BE2C (cell line): ENCODE measurements at regions not wholly inside any gene's neighbourhood (a gene's known extent, or its start where the extent isn't known, plus 50 kb on each side); places are given as distances from the start of the nearest gene placed in this dataset.

ENCODE experiments used
- DNase-seq: peaks from one replicate; pipeline ENCODE4 v3.0.0-alpha.2; 2020
- H3K27me3 ChIP-seq: fragments of 250-450 bp; sonication (Bioruptor Pico); 2 replicates; pipeline ENCODE4 v1.5.1; 2020; ENCODE audit warnings: mild to moderate bottlenecking
- H3K36me3 ChIP-seq: fragments of 250-450 bp; sonication (Bioruptor Pico); 2 replicates; pipeline ENCODE4 v1.5.1; 2020; ENCODE audit warnings: mild to moderate bottlenecking
- H3K4me1 ChIP-seq: fragments of 250-450 bp; sonication (Bioruptor Pico); 2 replicates; pipeline ENCODE4 v1.5.1; 2020
- H3K4me3 ChIP-seq: 2 replicates; pipeline ENCODE4 v1.5.1; 2011; ENCODE audit warnings: low read depth, low read length
- H3K9me3 ChIP-seq: fragments of 250-450 bp; sonication (Bioruptor Pico); 2 replicates; pipeline ENCODE4 v1.5.1; 2020
- TF ChIP-seq, protein P1 (sequence below): IDR thresholded peaks from 2 replicates; pipeline ENCODE4 v1.5.1; 2012; ENCODE audit warnings: mild to moderate bottlenecking, low read depth, low read length

DNA sequence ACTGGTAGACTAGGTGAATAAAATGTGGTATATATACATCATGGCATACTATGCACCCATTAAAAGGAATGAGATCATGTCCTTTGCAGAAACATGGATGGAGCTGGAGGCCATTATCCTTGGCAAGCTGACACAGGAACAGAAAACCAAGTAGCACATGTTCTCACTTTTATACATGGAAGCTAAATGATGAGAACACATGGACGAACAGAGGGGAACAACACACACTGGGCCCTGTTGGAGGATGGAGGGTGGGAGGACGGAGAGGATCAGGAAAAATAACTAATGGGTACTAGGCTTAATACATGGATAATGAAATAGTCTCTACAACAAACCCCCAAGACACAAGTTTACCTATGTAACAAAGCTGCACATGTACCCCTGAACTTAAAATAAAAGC is 780.0 kb downstream of the DACH1 start:
- Histone ChIP-seq H3K9me3 (no peaks in the 10 kb centered on the region), H3K4me3 (no peak overlapping the region), H3K4me1 (peaks cover 7% of the 10 kb centered on the region), H3K36me3 (no peaks in the 10 kb centered on the region), H3K27me3 (no peaks in the 10 kb centered on the region)
- DNase-seq, result no peak
- TF ChIP-seq, protein P1, sequence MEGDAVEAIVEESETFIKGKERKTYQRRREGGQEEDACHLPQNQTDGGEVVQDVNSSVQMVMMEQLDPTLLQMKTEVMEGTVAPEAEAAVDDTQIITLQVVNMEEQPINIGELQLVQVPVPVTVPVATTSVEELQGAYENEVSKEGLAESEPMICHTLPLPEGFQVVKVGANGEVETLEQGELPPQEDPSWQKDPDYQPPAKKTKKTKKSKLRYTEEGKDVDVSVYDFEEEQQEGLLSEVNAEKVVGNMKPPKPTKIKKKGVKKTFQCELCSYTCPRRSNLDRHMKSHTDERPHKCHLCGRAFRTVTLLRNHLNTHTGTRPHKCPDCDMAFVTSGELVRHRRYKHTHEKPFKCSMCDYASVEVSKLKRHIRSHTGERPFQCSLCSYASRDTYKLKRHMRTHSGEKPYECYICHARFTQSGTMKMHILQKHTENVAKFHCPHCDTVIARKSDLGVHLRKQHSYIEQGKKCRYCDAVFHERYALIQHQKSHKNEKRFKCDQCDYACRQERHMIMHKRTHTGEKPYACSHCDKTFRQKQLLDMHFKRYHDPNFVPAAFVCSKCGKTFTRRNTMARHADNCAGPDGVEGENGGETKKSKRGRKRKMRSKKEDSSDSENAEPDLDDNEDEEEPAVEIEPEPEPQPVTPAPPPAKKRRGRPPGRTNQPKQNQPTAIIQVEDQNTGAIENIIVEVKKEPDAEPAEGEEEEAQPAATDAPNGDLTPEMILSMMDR, result no peak

DNA sequence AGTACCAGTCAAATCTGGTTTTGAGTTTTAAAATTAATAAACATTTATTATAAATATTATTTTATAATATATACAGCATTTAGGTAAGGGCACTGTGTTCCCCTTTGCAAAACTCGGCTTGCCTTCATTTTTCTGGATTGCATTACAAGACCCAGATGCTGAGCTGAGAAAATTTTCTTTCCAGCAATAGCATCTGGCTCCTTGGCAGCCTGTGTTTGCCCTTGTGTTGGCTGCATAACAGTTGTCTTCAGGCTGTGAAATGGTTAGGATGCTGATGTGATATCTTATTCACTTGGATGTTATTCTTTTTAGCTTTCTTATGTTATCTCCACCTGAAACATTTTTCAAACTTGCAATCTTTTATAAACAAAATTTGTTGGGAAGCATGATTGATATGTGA is 784.4 kb downstream of the DACH1 start:
- no peaks in the 10 kb centered on the region for H3K4me1 ChIP-seq
- no peak overlapping the region for H3K4me3 ChIP-seq
- DNase-seq, result no peak
- TF ChIP-seq, protein P1, result no peak
- H3K27me3 ChIP-seq, result no peaks in the 10 kb centered on the region
- H3K36me3 ChIP-seq, result no peaks in the 10 kb centered on the region
- H3K9me3 ChIP-seq, result no peaks in the 10 kb centered on the region

DNA sequence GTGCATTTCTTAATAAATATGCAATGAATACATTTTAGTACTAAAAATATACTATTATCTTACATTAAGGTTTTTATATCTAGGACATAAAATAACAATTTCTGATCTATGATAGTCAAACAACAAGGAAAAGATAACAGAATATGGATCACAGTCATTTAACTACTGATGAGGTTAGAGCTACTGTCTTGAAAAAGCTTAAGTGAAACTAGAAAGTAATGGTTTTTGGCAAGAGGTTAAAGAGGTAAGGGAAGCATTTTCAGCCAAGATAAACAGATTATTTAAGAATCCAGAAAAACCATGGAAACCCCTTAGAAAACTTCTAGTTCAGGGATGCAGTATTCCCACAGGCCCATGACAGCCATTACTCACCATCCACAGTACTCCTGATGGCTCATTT is 787.4 kb downstream of the DACH1 start:
- no peaks in the 10 kb centered on the region for H3K27me3 ChIP-seq
- no peaks in the 10 kb centered on the region for H3K4me1 ChIP-seq
- H3K9me3 ChIP-seq, result no peaks in the 10 kb centered on the region
- TF ChIP-seq, protein P1, result no peak
- no peak for DNase-seq
- no peak overlapping the region for H3K4me3 ChIP-seq
- no peaks in the 10 kb centered on the region for H3K36me3 ChIP-seq

DNA sequence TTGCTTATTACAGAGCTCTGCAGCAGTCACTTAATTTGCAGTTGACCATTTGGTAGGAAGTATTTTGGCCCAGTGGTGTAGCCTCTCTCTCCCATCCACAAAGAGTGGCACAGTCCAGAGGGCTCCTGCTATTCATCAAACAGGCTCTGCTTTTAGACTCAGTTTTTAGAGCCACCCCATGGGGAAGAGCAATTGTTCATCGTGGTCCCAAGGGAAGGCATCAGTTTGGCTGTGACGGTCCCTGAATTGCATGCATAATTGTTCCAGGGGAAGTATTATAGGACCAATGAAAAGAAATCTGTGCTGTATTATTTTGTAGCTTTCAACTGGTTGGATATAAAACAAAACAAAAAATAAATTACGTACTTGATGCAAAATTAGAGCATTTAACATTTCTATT is 799.0 kb downstream of the DACH1 start:
- no peaks in the 10 kb centered on the region; the same call in 1 of the 2 replicates for H3K9me3 ChIP-seq
- no peaks in the 10 kb centered on the region for H3K27me3 ChIP-seq
- TF ChIP-seq, protein P1, result no peak
- no peak for DNase-seq
- no peaks in the 10 kb centered on the region; the same call in 1 of the 2 replicates for H3K4me1 ChIP-seq
- H3K36me3 ChIP-seq, result no peaks in the 10 kb centered on the region
- no peak overlapping the region for H3K4me3 ChIP-seq

DNA sequence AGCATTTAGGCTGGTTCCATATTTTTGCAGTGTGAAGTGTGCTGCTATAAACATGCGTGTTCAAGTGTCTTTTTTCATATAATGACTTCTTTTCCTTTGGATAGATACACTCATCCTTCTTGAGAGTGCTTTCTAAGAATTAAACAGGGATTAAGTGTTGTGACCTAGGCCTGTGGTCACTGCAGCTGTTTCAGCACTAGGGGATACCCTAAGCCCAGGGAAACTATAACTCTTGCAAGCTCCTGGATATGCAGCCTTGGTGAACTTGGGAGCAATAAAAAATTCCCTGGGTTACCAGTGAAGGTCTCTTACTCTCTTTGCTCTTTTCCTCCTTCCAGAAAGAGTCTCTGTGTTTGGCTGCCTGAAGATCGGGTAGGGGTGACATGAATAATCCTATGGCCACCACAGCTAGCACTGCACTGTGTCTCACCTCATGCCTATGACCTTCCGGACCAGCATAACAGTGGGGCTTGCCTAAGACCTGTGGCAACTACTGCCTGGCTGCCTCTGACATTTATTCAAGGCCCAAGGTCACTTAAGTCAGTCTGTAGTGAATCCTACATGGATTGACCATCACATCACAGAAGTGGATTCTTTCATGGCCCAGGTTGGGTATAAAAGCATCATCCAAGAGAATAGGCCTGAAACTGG is 799.7 kb downstream of the DACH1 start:
- Histone ChIP-seq H3K4me1 (no peaks in the 10 kb centered on the region; the same call in 1 of the 2 replicates), H3K27me3 (no peaks in the 10 kb centered on the region), H3K36me3 (no peaks in the 10 kb centered on the region), H3K4me3 (no peak overlapping the region), H3K9me3 (no peaks in the 10 kb centered on the region; the same call in 1 of the 2 replicates)
- TF ChIP-seq, protein P1, result peak; percentile 78
- DNase-seq, result no peak

DNA sequence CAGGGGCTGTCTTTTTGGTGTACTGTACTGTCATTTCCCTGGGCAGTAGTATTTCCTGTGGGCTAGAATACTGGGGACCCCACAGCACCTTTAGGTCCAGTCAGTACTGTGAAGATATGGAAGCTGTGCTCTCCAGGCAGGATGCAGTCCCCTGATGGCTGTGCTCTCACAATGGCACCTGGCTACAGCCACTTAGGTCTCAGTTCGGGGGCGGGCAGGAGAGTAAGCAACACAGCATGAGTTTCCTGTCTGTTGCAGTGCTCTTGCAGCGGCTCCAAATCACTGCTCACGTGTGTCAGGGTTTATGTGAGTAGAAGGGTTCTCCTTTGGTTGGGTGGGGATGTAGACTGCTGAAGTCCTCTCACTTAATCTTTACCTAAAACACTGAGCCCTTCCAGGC is 810.4 kb downstream of the DACH1 start:
- Histone ChIP-seq H3K4me3 (no peak overlapping the region), H3K27me3 (no peaks in the 10 kb centered on the region), H3K36me3 (no peaks in the 10 kb centered on the region), H3K9me3 (no peaks in the 10 kb centered on the region), H3K4me1 (no peaks in the 10 kb centered on the region)
- no peak for DNase-seq
- TF ChIP-seq, protein P1, result no peak
